Daoy (cell line): ENCODE measurements at regions not wholly inside any gene's neighbourhood (a gene's known extent, or its start where the extent isn't known, plus 50 kb on each side); places are given as distances from the start of the nearest gene placed in this dataset.
A peak's percentile ranks its signal among the peaks of the same experiment; 100 is the strongest.
"Not testable (repeated sequence)": the region's sequence is repeated elsewhere in the genome, so short reads cannot be mapped to it uniquely, and the experiment has no call there.

ENCODE experiments used
- DNase-seq: peaks from one replicate; pipeline ENCODE4 v3.0.0-alpha.2; 2015; ENCODE audit warnings: low read depth

DNA sequence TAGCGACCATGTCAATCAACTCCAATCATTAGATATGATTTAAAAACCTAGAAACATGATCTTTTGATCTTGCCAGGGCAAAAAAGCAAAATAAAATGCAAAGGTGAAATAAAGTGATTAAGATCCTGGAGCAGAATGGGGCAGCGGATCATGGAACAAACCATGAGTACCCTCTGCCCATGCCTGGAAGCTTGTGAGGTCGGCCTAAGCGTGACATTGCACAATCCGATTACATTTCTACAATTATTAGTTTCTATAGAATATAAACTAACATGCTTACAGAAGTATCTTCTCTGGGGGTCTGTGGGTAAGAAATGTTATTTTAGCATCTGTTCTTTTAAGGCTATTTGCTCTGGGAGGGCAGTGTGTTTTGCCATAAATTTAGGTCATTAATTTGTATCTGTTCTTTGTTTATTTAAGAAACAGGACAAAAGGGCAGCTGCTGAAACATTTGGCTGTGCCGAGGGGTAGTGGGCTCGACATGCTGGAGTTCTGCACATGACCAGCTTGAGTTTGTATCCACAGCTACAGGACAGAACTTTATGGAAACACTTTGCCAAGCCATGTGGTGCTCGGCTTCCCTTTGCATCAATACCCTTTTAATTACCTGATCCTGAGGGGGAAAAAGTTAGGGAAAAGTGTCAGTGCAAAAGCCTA lies 55.9 kb downstream of the ZBTB18 start:
- DNase-seq: no peak

DNA sequence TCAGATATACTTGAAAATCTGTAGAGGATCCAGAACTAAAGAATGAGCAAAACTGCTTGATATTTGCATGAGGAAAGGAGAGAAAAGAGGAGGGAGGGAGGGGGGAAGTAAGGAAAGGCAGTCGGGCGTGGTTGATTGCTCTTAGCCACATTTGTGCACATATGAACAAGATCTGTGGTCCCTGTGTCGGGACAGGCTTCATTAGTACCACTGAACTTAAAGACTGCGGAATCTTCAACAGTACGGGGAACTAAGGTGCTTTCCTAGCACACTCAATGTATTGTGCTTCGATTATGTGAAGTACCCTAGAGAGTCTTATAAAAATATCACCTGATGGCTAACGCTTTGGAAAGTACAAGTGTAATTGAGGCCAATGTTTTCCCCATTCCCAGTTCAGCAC lies 59.9 kb downstream of the ZBTB18 start:
- DNase-seq: no peak

DNA sequence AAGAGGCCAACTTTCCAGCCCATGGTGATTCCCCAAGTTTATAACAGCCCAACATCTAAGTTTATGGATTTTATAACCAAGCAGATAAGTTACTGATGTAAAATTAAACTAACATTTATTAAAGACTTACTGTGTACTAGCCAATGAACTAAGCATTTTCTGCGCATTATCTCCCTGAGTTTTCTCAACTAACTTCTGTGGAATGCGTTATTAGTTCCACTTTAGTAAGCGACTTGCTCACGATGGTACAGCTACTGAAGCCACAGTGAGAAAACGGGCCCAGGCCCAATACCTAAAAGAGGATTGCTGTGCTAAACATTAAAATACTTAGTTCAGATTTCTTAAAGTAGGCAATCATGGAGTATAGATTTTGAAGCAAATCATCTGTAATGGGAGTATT lies 61.0 kb downstream of the ZBTB18 start:
- no peak for DNase-seq

DNA sequence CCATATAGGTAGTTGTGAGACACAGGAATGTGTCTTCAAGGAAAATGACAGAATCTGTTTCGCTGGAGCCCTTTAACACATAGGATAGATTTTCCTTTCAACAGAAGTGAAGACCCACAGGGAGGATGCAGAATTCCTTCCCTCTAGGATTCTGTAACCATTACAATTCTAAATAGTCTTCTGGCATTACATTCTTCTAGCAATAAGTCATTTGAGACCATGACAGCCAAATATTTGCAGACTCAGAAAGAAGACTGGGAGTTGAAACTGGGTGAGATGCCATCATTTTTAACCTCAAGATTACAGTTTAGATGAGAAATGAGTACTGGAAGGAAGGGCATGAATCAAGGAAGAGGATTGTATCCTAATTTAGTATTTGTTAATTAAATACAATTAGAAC lies 61.6 kb downstream of the ZBTB18 start:
- peak; percentile 47 for DNase-seq

DNA sequence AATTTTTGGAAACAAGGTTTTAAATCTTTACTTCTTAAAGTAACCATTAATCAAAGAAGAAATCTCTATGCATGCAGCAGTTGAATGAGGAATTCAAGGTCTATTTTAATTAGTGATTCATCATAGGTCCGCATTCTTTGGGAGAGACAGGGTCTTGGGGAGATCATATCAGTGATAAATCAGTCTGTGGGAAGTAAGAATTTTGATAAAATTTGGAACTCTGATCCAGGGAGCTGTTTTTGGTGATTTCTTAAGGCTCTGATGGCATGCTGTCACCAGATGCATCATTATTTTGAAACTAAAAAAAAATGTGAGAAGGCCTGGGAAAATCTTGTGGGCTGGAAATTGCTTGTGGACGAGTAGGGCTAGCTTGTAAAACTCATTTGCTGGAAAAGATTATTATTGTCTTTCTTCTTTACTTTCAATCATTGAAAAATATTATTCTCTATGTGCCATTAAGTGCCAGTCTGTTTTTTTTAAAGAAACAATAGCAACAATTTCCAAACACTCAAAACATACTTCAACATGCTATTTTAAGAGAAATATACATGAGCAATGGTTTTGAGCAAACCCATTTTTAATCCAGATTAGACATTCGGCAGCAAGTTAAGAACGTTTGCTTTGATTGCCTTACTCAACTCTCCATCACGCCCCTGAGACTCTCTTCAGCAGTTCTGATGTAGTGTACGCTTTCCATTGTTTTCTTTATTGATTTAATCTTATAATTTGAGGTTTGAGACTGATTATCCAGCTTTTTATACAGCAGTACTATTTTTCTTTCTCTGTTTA lies 62.6 kb downstream of the ZBTB18 start:
- peak; percentile 30 for DNase-seq

DNA sequence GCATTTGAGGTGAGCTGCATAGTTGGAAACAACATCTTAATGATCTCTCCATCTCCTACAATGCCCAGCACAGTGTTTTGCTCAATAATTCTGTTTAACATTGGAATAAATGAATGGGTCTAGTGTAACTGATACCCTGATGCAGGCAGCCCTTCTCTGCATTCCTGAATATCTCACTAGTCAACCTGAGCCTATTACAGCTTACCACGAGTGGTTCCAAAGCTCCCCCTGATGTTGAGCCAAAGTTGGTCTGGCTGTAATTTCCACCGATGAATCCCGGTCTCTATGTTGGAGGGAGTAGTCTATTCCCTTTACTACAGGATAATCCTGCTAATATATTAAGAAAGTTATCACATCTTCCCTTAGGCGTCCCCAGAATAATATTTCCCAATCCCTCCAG lies 63.8 kb downstream of the ZBTB18 start:
- no peak for DNase-seq

DNA sequence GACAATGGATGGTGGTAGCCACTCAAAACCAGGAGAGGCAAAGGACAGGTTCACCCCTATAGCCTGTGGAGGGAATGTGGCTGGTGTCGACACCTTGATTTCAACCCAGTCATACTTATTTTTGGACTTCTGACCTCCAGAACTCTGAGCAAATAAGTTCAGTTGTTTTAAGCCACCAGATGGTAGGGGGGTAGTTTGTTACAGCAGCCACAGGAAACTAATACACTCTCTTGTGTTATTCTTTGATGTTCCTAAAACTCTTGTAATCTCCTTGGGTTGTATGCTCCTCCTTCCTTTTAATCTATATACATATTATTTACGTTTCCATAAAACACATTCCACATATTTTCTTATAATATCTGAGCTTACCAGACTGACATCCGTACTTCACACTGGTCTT lies 65.9 kb downstream of the ZBTB18 start:
- no peak for DNase-seq

DNA sequence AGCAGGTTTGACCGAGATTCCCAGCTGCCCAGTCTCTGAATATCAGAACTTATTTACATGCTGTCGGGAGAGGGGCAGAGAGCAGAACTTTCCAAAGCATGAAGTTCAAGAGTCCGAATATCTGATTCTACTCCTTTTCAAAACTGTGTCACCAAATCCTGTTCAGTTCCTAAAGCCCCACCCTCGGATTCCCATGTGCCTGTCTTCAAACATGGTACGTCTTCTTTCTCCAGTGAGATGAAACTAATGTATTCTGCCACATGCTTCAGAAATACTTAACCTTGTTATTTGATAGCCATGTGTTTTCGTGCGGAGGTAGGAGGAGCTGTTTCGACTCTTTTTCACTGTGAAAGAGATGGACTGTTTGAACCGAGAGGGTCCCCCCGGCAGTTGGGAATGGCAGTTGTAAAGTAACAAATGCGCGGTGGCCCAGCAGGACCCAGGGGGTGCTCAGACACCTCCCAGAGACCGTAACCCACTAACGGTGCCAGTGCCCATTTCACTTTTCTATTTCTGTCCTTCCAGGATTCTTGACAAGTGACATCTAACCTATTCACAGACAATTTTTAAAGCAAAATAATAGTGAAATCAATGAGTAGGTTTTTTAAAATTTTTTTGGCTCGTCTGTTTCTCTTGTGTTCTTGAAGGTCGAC lies 67.2 kb downstream of the ZBTB18 start:
- no peak for DNase-seq

DNA sequence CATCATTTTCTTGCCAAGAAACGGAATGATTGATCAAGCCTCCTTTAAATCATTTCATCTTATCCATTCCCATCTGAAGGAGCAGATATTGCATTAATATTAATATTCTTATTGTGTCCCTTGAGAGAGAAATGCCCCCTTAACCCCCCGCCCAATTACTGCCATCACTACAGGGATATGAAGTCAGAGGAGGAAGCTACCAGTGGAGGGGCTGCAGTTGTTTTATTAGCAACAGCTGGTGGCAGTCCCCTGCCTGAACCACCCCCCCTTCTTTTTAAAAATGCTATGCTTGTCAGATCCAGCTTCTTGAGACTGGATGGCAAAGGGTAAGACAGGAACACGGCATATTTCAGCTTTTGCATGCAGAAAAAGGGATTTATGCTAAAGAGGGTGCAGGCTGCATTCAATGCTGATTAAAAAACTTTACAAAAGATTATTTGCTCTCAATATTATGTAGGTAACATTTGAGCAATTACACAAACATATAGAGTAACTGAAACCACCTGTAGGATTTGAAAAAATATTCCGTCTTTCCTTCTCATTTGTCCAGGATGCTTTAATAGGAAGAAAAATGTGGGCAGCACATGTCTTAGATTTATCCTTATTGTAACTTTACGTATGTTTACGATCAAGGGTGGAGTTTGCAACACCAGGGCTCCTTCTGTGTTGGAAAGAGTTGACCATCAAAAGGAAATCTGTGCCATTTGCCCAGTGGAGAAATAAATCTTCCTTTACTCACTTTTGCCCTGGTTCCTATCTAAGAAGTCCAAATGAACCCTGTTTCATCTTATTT lies 77.7 kb downstream of the ZBTB18 start:
- no peak for DNase-seq

DNA sequence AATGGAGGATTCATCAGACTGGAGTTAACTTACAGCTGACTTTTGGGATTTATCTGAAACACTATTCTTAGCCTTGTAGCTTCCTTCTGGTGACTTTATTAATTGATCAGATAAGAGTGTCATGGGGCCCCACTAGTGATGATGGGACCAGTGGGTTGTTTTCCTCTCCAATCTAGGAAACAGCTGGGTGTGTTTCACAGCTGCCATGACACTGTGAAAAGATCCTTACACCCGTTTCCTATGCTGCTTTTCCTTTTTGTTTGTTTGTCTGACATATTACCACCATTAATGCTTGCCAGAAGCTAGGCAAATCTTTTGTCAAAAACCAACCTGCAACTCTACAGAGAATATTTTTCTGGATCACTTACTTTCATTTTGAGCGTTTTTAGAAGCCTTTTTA lies 86.2 kb downstream of the ZBTB18 start:
- DNase-seq: no peak

DNA sequence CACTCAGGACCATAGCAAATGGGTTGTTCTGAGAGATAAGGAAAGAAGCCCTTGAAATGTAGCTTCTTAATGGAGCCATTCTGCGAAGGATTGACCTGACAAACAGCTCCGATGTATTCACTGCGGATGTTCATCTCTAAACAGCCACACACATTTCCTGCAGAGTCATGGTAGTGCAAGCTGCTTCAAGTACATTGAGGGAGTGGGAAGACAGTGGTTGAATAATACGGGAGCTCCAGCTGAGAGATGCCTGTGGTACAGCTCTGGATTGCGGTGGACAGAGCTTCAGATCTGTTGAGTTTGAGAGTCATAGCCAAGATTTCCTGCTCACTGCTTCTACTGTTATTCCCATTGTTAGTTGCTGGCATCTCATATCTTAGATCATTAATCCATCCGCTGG lies 86.6 kb downstream of the ZBTB18 start:
- DNase-seq: no peak

DNA sequence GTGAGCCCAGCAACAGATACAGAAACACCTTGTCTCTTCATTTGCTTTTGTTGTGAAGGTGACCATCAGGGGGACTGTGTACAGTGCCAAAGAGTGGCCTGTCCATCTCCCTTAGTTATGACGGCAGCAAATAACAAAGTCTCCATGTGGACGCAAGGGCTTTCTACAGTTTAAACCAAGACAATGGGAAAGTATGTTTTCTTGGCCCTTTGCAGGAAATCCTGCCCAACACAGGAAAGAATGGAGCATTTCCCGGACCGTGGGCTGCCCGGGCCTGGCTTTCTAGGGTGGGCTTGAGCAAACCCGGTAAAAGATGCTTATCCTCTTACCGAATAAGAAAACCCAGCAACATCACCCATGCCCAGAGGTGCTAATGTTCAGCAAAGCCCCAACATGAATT lies 87.3 kb downstream of the ZBTB18 start:
- DNase-seq: no peak

DNA sequence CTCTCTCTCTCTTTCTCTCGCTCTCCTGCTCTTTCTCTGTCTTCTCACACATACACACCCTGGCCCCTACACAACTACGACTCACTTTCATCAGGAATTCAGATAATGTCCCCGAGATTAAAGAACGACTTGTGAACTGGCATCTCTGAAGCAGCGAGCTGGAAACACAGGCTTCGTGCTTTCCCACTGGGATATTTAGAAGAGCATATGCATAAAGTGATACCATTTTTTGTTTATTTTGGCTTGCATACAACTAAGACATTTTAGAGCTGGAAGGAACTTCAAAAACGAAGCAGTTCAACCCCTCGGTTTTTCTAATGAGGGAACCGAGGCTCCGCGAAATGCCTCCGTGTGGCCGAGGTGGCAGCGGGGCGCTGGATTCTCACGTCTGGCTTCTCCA lies 88.6 kb downstream of the ZBTB18 start:
- no peak for DNase-seq

DNA sequence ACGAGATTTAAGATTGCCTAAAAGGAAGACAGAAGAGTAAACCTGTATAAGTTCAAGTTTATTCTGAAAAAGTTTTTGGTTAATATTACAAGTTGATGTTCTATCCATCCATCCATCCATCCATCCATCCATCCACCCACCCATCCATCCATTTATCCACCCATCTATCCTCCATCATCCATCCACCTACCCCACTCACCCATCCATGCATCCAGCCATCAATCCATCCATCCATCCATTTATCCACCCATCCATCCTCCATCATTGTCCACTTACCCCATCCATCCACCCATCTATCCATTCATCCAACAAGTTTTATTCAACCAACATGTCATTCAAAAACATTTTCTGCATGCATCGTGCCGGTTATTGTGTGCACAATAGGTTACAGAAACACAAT lies 89.3 kb downstream of the ZBTB18 start:
- no peak for DNase-seq

DNA sequence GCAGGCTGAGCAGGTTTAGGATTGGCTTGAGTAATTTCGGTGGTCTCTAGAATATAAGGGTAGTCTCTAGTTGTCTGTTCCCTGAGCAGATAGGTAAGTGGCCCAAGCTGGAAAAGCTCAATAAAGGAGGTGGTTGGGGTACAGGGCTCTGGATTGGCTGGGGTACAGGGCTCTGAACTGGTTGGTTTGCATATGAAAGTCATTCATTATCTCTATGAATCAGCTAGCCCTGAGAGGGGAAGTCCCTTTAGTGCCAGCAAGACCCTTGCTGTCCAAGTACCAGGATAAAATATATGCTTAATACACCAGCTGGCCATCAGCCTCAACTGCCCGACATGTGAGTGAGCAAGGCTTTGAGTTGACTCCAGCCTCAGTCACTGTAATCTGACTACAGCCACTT lies 93.0 kb downstream of the ZBTB18 start:
- DNase-seq: no peak

DNA sequence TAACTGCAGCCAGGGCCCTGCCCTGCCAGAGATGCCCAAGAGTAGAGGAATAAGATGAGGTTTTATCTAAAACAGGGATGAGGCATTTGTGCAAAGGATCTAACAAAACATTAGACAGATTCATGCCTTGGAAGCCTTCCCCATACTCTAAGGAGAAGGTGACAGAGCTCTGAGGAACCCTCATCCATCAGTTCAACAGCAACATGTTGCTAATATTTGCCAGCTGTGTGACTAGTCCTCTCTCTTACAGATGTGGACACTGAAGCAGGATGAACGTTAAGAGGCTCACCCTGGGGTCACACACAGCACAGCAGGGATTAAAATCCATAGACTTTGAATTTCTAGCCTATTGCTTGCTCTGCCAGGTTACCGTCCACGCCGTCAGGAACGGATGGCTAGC lies 99.0 kb downstream of the ZBTB18 start:
- no peak for DNase-seq

DNA sequence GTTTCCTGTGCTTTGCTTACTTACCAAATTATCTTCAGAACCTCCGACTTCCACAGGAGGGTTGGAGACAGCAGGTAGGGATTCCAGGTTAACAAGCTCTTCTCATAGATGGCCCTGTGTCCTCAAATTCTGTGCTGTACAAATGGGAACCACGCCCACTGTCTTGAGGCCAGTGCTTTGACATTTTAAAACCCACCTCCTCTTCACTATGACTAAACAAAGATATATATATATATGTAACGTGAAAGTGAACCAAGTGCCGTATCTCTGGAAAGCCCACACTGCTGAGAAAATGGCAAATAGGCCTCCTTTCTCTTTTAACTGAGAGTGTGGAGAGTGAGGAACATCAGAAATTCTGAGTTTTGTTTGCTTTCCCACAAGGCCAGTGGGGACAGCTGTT lies 99.6 kb downstream of the ZBTB18 start:
- DNase-seq: no peak

DNA sequence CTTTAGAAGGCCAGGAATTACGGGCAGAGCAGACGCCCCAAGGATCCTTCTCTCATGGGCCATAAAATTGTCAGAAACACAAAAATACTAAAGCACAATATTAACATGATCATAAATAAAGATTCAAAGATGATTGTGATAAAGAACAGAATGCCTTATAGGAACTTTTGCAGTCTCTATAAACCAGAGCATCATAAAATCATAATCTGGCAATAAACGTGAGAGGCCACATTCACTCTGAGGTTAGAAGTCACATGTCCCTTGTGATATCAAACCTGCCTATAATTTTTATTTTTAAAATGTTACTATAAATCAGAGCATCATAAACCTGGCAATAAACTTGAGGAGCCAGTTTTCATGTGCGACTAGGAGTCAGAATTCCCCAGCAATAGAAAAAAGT lies 100.5 kb downstream of the ZBTB18 start:
- DNase-seq: no peak

DNA sequence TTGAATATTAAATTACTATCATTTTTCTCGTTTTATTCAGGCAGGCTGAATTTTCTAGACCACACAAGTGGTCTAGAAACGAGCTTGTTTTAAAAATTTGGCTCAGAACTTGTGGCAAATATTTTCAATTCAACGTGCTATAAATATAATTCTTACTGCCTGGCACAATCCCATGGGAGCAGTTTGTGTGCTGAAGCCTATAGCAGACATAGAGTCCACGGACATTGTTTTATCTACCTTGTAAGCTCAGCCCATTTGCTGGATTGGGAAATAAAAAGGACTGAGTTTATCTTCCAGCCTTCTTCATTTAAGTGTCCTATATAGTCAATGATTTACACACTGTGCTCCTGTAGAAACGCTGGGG lies 103.4 kb downstream of the ZBTB18 start:
- DNase-seq: no peak

DNA sequence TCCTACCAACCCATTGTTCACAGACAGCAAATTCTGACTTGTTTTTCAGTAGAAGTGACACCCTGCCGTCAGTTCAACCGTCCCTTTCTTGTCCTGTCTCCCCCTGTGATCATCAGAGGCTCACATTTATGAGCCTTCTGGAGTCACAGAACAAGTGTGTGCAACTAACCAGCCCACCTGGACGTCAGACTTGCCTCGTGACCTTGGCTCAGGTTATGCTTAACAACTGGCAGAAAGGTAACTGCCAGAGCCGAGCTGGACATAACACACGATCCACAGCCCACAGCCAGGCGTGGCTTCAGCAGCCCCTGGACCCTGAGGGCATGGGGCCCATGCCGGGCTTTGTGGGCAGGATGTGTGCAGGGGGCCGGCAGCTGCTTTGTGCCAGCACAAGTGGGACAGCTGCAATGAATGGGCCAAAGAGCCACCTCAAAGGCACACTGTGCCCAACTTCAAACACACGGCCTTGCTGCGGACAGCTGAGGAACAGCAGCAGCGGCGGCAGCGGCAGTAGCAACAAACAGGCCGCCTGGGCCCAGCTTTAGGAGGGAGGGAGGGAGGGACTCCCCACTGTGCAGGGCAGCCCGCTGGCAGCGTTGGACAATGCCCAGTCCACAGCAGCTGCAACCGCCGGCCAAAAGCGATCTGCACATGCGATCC lies 103.9 kb downstream of the ZBTB18 start:
- DNase-seq: peak; percentile 14

DNA sequence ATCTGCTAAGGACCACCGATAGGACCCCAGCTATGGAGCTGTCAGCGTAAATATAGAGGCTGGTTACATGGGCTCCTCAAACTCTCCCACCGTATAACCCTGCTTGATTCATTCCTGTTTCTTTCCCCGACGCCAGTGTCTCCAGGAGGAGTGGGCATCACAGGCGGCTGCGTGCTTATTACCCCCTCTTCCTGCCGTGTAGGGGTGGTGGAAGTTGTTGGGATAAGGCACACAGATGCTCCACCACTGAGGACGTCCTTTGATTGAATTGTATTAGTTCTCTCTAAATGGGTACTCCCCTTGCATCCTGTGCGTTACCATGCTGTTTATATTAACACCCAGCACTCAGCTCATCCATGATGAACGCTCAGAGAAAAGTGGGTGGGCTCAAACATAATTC lies 104.6 kb downstream of the ZBTB18 start:
- no peak for DNase-seq

DNA sequence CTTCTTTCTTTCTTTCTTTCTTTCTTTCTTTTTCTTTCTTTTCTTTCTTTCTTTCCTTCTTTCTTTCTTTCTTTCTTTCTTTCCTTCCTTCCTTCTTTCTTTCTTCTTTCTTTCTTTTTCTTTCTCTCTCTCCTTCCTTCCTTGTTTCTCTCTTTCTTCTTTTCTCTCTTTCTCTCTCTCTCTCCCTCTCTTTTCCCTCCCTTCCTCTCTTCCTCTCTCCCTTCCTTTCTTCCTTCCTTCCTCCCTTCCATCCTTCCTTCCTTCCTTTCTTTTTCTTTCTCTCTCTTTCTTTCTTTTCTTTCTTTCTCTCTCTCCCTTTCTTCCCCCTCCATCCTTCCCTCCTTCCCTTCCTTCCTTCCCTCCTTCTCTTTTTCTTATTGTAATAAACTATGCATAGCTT lies 105.5 kb downstream of the ZBTB18 start:
- not testable (repeated sequence) for DNase-seq
